NOMO-1 treated with dmso at 0.1 percent for 144 hours (cell line): ENCODE measurements at regions not wholly inside any gene's neighbourhood (a gene's known extent, or its start where the extent isn't known, plus 50 kb on each side); places are given as distances from the start of the nearest gene placed in this dataset.

Experiments
- DNase-seq: peaks from one replicate; lab custom pipeline; 2025; ENCODE audit not compliant: unreplicated experiment; lab: John Stamatoyannopoulos, UW

- DNase-seq: no peak
Measured at GRCh38 chr7:101707587-101707986, 78.5 kb upstream of the MYL10 start.

DNA sequence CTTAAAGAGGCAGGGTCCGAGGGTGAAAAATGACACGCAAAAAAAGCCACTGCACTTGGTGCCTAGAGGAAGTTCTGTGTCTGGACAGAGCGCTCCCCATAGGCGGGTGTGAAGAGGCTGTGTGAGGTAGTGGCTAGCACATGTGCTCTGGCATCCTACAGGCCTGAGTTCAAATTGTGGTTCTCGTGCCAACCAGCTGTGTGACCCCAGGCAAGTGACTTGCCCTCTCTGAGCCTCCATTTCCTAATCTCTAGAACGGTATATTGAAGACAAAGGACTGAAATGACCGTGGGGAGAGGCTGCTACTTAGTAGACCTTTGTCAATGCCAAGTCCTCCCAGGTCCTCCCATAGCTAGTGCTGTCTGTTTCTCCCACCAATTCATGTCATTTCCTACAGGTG, 79.1 kb upstream of the MYL10 start:
- DNase-seq: no peak

DNA sequence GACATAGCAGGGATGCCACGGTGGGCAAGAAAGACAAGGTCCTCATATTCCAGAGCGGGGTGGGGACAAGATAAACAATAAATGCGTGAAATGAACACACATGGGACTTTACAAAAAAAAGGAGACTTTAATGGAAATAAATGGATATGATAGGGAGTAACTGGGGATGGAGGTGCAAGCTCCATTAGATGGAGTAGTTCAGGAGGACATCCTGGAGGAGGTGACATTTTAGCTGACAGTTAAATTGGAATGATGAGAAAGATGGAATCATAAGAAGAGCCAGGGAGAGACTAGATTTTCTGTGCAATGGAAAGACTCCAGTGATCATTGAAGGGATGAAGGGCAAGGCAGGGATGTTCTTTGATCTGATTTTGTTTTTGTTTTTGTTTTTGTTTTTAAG, 83.6 kb upstream of the MYL10 start:
- DNase-seq: no peak

DNA sequence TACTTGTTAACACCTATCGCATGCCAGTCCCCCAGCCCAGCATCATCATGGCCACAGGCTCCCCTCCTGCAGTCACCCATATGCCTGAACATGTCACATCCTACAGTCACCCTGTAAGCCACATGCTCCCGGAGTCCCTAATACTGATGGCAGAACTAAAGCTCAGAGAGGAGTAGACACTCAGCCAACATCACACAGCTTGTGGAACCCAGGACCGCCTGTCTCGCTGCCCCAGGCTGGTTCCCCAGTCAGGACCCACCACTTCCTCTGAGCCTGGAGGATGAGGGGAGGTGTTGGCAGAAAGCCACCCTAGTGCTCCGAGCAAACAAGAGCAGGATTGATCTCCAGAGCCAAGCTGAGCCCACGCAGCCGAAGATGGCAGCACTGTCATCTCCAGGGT, 85.0 kb upstream of the MYL10 start:
- no peak for DNase-seq

DNA sequence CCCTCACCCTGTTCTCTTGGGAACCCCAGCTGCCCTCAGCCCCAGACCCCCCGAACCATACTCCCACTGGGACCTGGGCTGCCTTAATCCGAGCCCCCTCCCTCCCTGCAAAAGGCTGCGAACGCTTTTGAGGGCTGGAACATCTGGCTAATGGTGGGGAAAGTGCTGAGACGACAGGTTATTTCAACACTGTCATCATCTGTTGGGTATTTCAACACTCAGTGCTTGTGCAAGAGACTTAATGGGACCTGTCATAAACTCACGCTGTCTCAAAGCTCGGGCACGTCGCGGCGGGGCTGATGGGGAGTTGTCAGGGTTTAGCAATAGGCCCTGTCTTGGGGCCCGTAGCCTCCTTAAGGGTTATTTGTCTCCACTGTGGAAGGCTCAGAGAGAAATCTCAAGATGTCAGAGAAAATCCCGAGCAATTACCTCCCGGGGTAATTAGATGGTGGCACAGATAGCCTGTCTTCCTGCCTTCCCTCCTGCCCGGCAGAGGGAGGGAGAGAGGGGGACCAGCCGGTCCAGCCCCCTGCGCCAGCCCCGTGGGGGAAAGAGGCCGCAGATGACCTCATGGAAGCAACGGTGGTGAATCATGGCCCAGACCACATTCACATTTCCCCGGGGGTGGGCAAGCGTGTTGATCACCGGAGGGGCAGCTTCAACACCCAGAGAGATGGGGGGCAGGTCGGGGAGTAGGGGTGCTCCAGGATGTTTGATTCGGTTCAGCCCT, 88.7 kb upstream of the MYL10 start:
- DNase-seq: peak; percentile 100

DNA sequence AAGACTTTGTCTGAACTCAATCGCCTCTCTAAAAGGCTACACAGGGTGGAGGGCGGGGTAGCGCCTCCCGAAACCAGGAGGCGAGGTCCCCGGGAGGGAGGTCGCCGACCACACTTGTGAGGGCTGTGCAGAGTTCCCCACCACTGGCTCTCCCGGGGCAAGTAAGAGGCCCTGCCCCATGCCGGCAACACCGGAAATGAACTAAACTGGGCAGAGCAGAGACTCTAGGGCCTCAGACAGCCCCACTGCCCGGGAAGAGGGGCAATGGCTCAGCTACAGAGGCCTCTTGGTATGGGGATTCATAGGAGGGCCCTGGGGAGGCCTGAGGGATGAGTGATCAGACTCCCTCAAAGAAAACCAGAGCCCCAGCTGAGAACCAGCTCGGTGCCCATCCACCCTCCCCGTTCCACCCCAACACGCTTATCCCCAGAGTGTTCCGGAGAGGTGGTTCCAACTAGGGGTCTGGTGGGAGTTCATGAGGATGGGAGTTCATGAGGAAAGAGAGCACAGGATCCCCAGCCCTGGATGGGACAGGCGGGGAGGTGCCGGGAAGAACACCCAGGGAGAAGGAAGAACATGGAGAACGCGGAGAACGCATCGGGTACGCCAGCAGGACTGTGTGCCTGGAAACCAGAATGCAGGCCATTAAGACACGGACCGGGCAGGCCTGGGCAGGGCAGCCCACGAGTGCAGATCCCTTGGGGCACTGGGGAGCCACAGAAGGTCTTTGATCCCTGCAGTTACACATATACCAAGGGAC, 89.4 kb upstream of the MYL10 start:
- peak; percentile 90 for DNase-seq

GRCh38 chr7:101719123-101719470, 90.0 kb upstream of the MYL10 start:
- DNase-seq: no peak

DNA sequence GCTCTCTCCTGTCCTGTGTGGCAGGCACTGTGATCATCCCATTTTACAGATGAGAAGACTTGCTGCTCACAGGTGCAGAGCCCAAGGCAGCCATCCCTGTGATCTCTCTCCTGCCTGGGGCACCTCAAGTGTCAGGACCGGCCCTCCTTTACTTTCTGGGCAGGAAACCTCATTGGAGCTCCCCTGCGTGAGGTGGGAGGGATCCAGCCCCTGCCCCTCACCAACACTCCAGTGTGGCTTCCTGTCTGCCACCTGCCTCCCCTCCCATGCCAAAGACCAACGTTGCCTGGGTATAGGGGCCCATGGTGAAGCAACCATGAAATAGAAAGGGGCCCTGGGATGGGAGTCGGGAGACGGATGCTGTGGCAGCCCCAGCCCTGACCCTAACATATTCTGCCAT, 91.2 kb upstream of the MYL10 start:
- DNase-seq: no peak

GRCh38 chr7:101722247-101722646, 93.2 kb upstream of the MYL10 start:
- DNase-seq: no peak

DNA sequence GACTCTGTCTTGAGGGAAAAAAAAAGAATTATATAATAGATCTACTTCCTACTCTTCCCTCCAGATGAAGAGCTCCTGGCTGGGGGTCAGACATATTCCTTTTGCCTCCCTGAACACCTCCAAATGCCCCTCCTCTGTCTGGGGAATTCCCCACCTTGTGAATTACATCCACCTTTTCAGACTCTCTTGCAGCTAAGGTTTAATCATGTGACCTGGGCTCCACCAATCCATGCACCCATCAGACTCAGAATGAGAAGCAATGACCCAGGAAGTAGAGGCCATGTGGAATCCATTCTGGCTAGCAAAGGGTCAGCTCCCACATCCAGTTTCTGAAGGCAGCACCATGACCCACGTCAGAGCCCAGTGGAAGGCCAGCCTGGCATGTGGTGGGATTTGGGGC, 93.6 kb upstream of the CUX1 start:
- DNase-seq: no peak

DNA sequence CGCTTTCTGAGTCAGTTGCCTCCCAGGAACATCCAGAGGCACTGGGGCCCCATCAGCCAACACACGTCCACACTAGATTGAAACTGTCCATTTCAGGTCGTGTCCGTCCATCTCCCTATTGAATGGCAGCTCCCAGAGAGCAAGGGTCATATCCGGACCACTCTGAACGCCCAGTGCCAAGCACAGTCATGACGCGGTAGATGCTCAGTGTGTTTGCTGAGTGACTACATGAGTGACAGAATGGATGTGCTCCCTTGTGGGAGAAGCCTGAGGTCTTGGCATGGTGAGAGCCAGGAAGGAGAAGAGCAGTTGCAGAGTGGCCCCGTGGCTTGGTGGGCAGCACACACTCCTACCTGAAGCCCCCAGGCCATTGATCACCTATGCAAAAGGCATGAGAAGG, 92.5 kb upstream of the CUX1 start:
- DNase-seq: no peak

- no peak for DNase-seq
Measured at GRCh38 chr7:101725921-101726320, 91.5 kb upstream of the CUX1 start.

DNA sequence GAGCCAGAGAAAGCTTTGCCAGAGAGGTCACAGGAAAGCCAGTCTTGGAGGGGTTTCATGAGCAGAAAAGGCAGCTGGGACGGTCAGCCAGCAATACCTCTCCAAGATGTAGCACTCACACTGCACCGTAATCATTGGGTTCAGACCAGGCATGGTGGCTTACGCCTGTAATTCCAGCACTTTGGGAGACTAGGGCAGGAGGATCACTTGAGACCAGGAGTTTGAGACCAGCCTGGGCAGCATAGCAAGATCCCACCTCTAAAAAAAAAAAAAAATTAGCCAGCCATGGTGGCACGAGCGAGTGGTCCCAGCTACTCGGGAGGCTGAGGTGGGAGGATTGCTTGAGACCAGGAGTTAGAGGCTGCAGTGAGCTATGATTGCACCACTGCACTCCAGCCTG, 90.2 kb upstream of the CUX1 start:
- DNase-seq: no peak

- DNase-seq: no peak
Measured at GRCh38 chr7:101728128-101728527, 89.3 kb upstream of the CUX1 start.

GRCh38 chr7:101728873-101729240, 88.6 kb upstream of the CUX1 start:
- DNase-seq: peak; percentile 79

GRCh38 chr7:101729241-101729883, 88.1 kb upstream of the CUX1 start:
- DNase-seq: no peak

DNA sequence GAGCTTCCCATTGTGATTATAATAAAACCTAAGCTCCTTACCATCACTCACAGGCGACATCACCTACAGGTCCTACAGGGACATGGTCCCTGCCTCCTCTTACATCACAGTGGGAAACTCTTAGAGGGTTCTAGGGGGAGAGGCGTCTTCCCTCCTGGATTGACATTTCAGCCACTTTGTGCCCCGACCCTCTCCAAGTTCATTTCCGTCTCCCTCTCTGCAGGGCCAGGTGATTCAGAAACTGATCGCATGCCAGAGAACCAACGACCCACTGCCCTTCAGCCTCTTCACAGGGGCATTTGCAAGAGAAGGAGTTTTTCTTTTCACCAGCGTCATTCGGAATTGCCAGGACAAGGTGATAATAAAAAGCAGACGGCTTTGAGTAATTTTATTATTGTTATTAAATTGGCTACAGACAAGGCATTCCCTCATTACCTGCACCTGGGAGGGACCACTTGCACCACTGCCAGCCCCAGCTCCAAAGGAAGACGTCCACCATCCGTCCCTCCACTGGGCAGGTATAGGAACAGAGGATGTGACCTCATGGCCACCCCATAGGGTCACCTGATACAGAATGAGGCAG, 85.8 kb upstream of the CUX1 start:
- DNase-seq: no peak

GRCh38 chr7:101733713-101734475, 83.5 kb upstream of the CUX1 start:
- DNase-seq: peak; percentile 40

DNA sequence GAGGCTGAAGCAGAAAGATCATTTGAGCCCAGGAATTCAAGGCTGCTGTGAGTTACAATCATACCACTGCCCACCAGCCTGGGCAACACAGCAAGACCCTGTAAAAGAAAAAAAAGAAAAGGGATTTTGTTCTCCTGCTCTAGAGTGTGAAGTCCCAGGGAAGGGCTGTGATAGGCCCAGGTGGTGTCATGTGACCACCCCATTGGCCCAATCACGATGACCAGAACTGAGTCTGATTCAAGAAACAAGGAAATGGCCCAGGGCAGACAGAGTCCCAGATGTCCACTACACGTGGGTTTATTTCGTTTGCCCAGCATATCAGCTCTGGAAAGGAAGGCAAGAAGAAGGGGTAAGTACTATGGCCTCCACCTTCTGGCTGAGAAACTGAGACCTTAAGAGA, 81.3 kb upstream of the CUX1 start:
- DNase-seq: no peak

GRCh38 chr7:101739775-101740398, 77.5 kb upstream of the CUX1 start:
- DNase-seq: no peak
